SK-N-MC (cell line): ENCODE measurements at regions not wholly inside any gene's neighbourhood (a gene's known extent, or its start where the extent isn't known, plus 50 kb on each side); places are given as distances from the start of the nearest gene placed in this dataset.
"Not testable (repeated sequence)": the region's sequence is repeated elsewhere in the genome, so short reads cannot be mapped to it uniquely, and the experiment has no call there.

Experiments
- DNase-seq: peaks from one replicate; pipeline ENCODE4 v3.0.0-alpha.2; 2011; ENCODE audit warnings: low read depth, low spot score
- H3K27ac ChIP-seq: fragments of 200-600 bp; sonication (generic); 2 replicates; pipeline ENCODE4 v1.5.1; 2016; ENCODE audit warnings: mixed run types
- H3K36me3 ChIP-seq: fragments of 200-600 bp; sonication (generic); 2 replicates; pipeline ENCODE4 v1.6.1; 2017; ENCODE audit warnings: antibody characterized with exemption, low read length, mixed read lengths; ENCODE audit not compliant: insufficient read depth
- H3K4me3 ChIP-seq: fragments of 200-600 bp; sonication (generic); 2 replicates; pipeline ENCODE4 v1.5.1; 2016
- H3K9ac ChIP-seq: fragments of 200-600 bp; sonication (generic); 2 replicates; pipeline ENCODE4 v1.8.0; 2017; ENCODE audit warnings: mixed run types, mixed read lengths; ENCODE audit not compliant: insufficient read length
- H3K9me3 ChIP-seq: fragments of 200-600 bp; sonication (generic); 2 replicates; pipeline ENCODE4 v1.6.1; 2017; ENCODE audit warnings: low read depth, mild to moderate bottlenecking, antibody characterized with exemption, low read length, moderate library complexity, mixed read lengths
- EZH2 ChIP-seq: fragments of 200-600 bp; sonication (generic); IDR thresholded peaks from one replicate; pipeline ENCODE4 v1.6.1; 2017; ENCODE audit warnings: antibody characterized with exemption
- FOXP2 ChIP-seq: optimal IDR thresholded peaks from 2 replicates; pipeline ENCODE3; 2011; ENCODE audit warnings: mild to moderate bottlenecking, moderate library complexity; ENCODE audit not compliant: insufficient read depth; ENCODE audit errors: extremely low read length, control extremely low read depth
- POLR2AphosphoS5 ChIP-seq: IDR thresholded peaks from 2 replicates; pipeline ENCODE4 v1.6.1; 2012; ENCODE audit warnings: mild to moderate bottlenecking, low read depth, low read length, borderline replicate concordance

- Histone ChIP-seq H3K36me3 (no peaks in the 10 kb centered on the region), H3K9me3 (no peaks in the 10 kb centered on the region), H3K27ac (no peak overlapping the region), H3K4me3 (no peak overlapping the region), H3K9ac (no peak overlapping the region)
- TF ChIP-seq FOXP2: no peak
- TF ChIP-seq EZH2: no peak
- TF ChIP-seq POLR2AphosphoS5: no peak
- no peak for DNase-seq
Measured at GRCh38 chr5:8561224-8561840, 692.4 kb downstream of the MTRR start.

- H3K9me3 ChIP-seq: no peaks in the 10 kb centered on the region
- H3K27ac ChIP-seq: no peak overlapping the region
- no peak overlapping the region for H3K9ac ChIP-seq
- DNase-seq: no peak
- no peak overlapping the region for H3K4me3 ChIP-seq
- no peaks in the 10 kb centered on the region for H3K36me3 ChIP-seq
- no peak for TF ChIP-seq POLR2AphosphoS5
- no peak for TF ChIP-seq EZH2
- TF ChIP-seq FOXP2: no peak
Measured at GRCh38 chr5:8561854-8562253, 692.9 kb downstream of the MTRR start.

GRCh38 chr5:8563540-8563939 is 694.6 kb downstream of the MTRR start:
- not testable (repeated sequence) for H3K36me3 ChIP-seq, H3K27ac ChIP-seq, H3K9ac ChIP-seq, H3K4me3 ChIP-seq, H3K9me3 ChIP-seq, DNase-seq

GRCh38 chr5:8568858-8569257 is 699.9 kb downstream of the MTRR start:
- no peak overlapping the region for H3K9ac ChIP-seq
- no peak overlapping the region for H3K4me3 ChIP-seq
- H3K36me3 ChIP-seq: no peaks in the 10 kb centered on the region
- TF ChIP-seq POLR2AphosphoS5 (no peak), FOXP2 (no peak), EZH2 (no peak)
- no peaks in the 10 kb centered on the region for H3K9me3 ChIP-seq
- H3K27ac ChIP-seq: no peak overlapping the region
- DNase-seq: no peak

- H3K36me3 ChIP-seq: no peaks in the 10 kb centered on the region
- H3K4me3 ChIP-seq: no peak overlapping the region
- H3K9me3 ChIP-seq: no peaks in the 10 kb centered on the region
- no peak for DNase-seq
- no peak overlapping the region for H3K27ac ChIP-seq
- H3K9ac ChIP-seq: no peak overlapping the region
- TF ChIP-seq FOXP2: no peak
- no peak for TF ChIP-seq EZH2
- TF ChIP-seq POLR2AphosphoS5: no peak
Measured at GRCh38 chr5:8570528-8570927, 701.6 kb downstream of the MTRR start.

- DNase-seq: no peak
- Histone ChIP-seq H3K9me3 (no peaks in the 10 kb centered on the region), H3K9ac (no peak overlapping the region), H3K36me3 (no peaks in the 10 kb centered on the region), H3K4me3 (no peak overlapping the region), H3K27ac (no peak overlapping the region)
- TF ChIP-seq EZH2 (no peak), POLR2AphosphoS5 (no peak), FOXP2 (no peak)
Measured at GRCh38 chr5:8576178-8576577, 707.2 kb downstream of the MTRR start.

- Histone ChIP-seq H3K9ac (no peak overlapping the region), H3K4me3 (no peak overlapping the region), H3K9me3 (no peaks in the 10 kb centered on the region), H3K36me3 (no peaks in the 10 kb centered on the region), H3K27ac (no peak overlapping the region)
- no peak for DNase-seq
- TF ChIP-seq EZH2 (no peak), POLR2AphosphoS5 (no peak), FOXP2 (no peak)
Measured at GRCh38 chr5:8577792-8578191, 708.8 kb downstream of the MTRR start.

- Histone ChIP-seq H3K9ac (no peak overlapping the region), H3K4me3 (no peak overlapping the region), H3K27ac (no peak overlapping the region), H3K36me3 (no peaks in the 10 kb centered on the region), H3K9me3 (no peaks in the 10 kb centered on the region)
- no peak for DNase-seq
- TF ChIP-seq POLR2AphosphoS5 (no peak), FOXP2 (no peak), EZH2 (no peak)
Measured at GRCh38 chr5:8580298-8580697, 711.4 kb downstream of the MTRR start.

- no peak for TF ChIP-seq FOXP2
- TF ChIP-seq POLR2AphosphoS5: no peak
- no peak for TF ChIP-seq EZH2
Measured at GRCh38 chr5:8581047-8581446, 712.1 kb downstream of the MTRR start.

GRCh38 chr5:8585230-8586018 is 716.5 kb downstream of the MTRR start:
- no peak overlapping the region for H3K27ac ChIP-seq
- no peak for DNase-seq
- no peaks in the 10 kb centered on the region for H3K36me3 ChIP-seq
- H3K9me3 ChIP-seq: no peaks in the 10 kb centered on the region
- no peak overlapping the region for H3K9ac ChIP-seq
- TF ChIP-seq EZH2: no peak
- TF ChIP-seq POLR2AphosphoS5: no peak
- no peak for TF ChIP-seq FOXP2
- no peak overlapping the region for H3K4me3 ChIP-seq

More at GRCh38 chr5:8581047-8581446, 712.1 kb downstream of the MTRR start:
- H3K27ac ChIP-seq: no peak overlapping the region
- no peak for DNase-seq
- no peak overlapping the region for H3K9ac ChIP-seq
- H3K36me3 ChIP-seq: no peaks in the 10 kb centered on the region
- no peaks in the 10 kb centered on the region for H3K9me3 ChIP-seq
- H3K4me3 ChIP-seq: no peak overlapping the region
